ENCODE measurements at regions not wholly inside any gene's neighbourhood (a gene's known extent, or its start where the extent isn't known, plus 50 kb on each side); places are given as distances from the start of the nearest gene placed in this dataset.

DNA sequence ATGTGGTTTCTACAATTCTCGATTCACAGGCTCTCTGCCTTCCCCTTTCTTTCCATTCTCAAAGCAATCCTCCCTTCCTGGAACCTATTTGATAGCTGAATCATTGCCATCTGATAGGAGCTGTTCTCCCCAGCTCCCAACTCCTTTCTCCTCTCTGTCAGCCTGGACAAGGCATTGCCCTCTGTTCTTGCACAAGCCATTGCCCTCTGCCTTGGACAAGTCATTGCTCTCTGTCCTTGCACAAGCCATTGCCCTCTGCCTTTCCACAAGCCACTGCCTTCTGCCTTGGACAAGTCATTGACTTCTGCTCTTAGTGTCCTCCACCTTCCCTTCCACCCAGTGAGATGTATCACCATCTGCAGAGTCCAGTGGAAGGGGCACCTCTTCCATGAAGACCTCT is 256.1 kb upstream of the STS start:
- Histone ChIP-seq H3K9ac (ENCODE audit: low read length) (no peak overlapping the region), H3K4me1 (ENCODE audit: control insufficient read depth, insufficient read depth, low read length) (no peaks in the 10 kb centered on the region), H3K27ac (ENCODE audit: low read depth, low read length) (no peak overlapping the region), H3K36me3 (ENCODE audit: control insufficient read depth, insufficient read depth, low read length) (no peaks in the 10 kb centered on the region), H3K4me3 (ENCODE audit: low read length) (no peak overlapping the region), H3K27me3 (ENCODE audit: control insufficient read depth, insufficient read depth, low read length) (no peaks in the 10 kb centered on the region)

DNA sequence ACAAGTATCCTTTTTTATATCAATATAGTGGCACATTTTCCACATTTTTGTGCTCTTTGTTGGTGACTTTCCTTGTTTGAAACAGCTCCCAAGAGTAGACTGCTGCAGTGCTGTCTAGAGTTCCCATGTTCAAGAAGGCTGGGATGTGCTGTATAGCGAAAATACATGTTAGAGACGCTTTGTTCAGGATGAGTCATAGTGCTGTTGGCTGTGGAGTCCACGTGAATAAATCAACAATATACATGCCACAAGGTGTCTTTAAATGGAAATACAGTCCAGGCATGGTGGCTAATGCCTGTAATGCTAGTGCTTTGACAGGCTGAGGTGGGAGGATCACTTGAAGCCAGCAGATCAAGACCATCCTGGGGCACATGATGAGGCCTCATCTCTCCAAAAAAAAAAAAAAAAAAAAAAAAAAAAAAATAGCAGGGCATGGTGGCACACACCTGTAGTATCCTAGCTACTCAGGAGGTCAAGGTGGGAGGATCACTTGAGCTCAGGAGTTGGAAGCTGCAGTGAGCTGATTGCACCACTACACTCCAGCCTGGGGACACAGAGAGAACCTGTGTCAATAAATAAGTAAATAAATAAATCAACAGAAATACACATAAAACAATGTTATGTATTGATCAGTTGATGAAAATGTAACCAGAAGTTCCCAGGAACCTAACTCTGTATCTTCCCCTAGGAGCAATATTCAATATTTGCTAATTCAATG is 256.8 kb upstream of the STS start:
- Histone ChIP-seq H3K27me3 (ENCODE audit: control insufficient read depth, insufficient read depth, low read length) (no peaks in the 10 kb centered on the region), H3K4me1 (ENCODE audit: control insufficient read depth, insufficient read depth, low read length) (no peaks in the 10 kb centered on the region), H3K9ac (ENCODE audit: low read length) (no peak overlapping the region), H3K27ac (ENCODE audit: low read depth, low read length) (no peak overlapping the region), H3K4me3 (ENCODE audit: low read length) (no peak overlapping the region), H3K36me3 (ENCODE audit: control insufficient read depth, insufficient read depth, low read length) (no peaks in the 10 kb centered on the region)

DNA sequence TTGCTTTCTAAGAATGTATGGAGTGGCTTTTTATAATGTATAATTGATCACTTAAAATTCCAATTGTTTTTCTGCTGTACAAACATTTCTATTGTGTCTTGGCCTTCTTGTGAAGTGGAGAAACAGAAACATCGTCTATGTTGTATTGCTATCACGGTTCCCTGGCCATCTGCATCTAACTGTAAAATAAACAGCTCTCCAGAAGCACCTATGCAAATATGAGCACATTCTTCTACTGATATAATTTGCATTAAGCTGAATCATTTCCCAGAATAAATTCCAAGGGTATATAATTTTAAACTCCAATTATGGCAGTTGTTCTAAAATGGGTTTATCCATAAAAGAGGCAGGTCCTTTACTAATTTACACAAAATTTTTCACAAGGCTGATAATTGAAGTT is 261.6 kb upstream of the STS start:
- no peak overlapping the region for H3K27ac ChIP-seq (ENCODE audit: low read depth, low read length)
- no peaks in the 10 kb centered on the region for H3K36me3 ChIP-seq (ENCODE audit: control insufficient read depth, insufficient read depth, low read length)
- no peaks in the 10 kb centered on the region for H3K4me1 ChIP-seq (ENCODE audit: control insufficient read depth, insufficient read depth, low read length)
- no peak overlapping the region for H3K4me3 ChIP-seq (ENCODE audit: low read length)
- no peak overlapping the region for H3K9ac ChIP-seq (ENCODE audit: low read length)
- H3K27me3 ChIP-seq (ENCODE audit: control insufficient read depth, insufficient read depth, low read length) = no peaks in the 10 kb centered on the region

DNA sequence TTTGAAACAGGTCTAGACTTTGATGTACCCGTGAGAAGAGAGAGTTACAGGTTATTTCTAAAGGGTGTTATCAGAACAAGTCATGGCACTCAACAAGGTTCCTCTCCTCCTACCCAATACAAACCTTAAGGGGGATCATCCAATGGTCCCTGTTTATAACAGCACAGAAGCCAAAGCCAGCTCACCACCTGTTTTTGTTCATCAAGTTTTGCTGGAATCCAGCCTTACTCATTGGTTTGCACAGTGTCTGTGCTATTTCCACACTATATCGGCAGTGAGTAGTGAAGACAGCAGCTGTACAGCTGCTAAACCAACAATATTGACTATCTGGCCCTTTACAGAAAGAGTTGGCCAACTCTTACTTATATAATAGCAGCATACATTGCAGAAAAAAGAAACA is 262.1 kb upstream of the STS start:
- Histone ChIP-seq H3K27ac (ENCODE audit: low read depth, low read length) (no peak overlapping the region), H3K4me3 (ENCODE audit: low read length) (no peak overlapping the region), H3K27me3 (ENCODE audit: control insufficient read depth, insufficient read depth, low read length) (no peaks in the 10 kb centered on the region), H3K9ac (ENCODE audit: low read length) (no peak overlapping the region), H3K36me3 (ENCODE audit: control insufficient read depth, insufficient read depth, low read length) (no peaks in the 10 kb centered on the region), H3K4me1 (ENCODE audit: control insufficient read depth, insufficient read depth, low read length) (no peaks in the 10 kb centered on the region)

DNA sequence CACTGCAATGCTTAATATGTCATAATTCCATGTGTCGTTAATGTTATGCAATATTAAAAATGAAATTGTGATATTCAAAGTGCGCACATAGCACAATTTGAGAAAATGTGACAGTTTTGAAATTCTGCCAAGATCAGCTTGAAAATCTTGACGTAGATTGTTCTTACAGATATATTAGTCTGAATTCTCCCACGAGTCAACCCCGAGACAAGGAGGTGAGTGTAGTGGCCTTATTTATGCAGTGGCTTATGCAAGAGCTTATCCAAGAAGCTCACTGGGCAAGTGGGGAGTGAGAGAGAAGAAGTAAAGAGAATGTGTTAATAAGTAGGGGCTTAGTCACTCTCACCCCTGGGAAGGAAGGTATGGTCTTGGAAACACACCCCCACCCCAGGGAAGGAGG is 286.1 kb upstream of the STS start:
- Histone ChIP-seq H3K27ac (ENCODE audit: low read depth, low read length) (no peak overlapping the region), H3K9ac (ENCODE audit: low read length) (no peak overlapping the region), H3K4me1 (ENCODE audit: control insufficient read depth, insufficient read depth, low read length) (no peaks in the 10 kb centered on the region), H3K36me3 (ENCODE audit: control insufficient read depth, insufficient read depth, low read length) (no peaks in the 10 kb centered on the region), H3K27me3 (ENCODE audit: control insufficient read depth, insufficient read depth, low read length) (no peaks in the 10 kb centered on the region), H3K4me3 (ENCODE audit: low read length) (no peak overlapping the region)

DNA sequence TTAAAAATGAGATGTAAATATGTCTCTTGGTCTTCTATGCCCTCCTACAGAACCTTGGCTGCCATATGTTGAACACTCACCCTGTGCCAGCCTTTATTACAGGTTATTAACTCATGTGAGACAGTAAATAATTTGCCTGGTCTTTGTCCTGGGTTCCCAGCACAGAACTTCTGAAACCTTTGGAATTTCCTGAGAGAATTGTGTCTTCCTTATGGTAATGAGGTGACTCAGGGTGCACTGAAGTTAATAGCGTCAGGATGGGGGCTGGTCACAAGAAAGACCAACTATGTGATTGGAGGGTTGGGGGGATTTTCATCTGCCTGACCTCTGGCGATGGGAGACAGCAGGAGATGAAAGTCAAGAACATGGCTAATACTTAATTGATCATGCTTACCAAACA is 289.8 kb upstream of the STS start:
- no peaks in the 10 kb centered on the region for H3K36me3 ChIP-seq (ENCODE audit: control insufficient read depth, insufficient read depth, low read length)
- H3K9ac ChIP-seq (ENCODE audit: low read length) = no peak overlapping the region
- no peaks in the 10 kb centered on the region for H3K4me1 ChIP-seq (ENCODE audit: control insufficient read depth, insufficient read depth, low read length)
- H3K27me3 ChIP-seq (ENCODE audit: control insufficient read depth, insufficient read depth, low read length) = no peaks in the 10 kb centered on the region
- H3K27ac ChIP-seq (ENCODE audit: low read depth, low read length) = no peak overlapping the region
- H3K4me3 ChIP-seq (ENCODE audit: low read length) = no peak overlapping the region

DNA sequence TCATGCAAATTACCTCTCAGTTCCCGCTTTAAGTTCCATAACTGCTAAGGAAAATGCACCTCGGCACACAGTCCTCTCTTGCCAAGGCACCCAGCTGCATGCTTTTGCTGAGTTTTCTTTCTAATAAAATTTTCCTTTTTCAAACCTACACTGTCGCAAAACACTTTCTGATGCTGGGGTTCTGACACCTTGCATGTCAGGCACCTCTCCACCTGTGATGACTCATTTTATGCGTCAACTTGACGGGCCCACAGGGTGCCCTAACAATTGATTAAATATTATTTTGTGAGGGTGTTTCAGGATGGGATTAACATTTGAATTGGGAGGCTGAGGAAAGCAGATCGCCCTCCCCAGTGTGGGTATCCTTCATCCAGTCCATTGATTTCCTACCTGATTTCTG is 291.0 kb upstream of the STS start:
- Histone ChIP-seq H3K4me3 (ENCODE audit: low read length) (no peak overlapping the region), H3K9ac (ENCODE audit: low read length) (no peak overlapping the region), H3K27me3 (ENCODE audit: control insufficient read depth, insufficient read depth, low read length) (no peaks in the 10 kb centered on the region), H3K36me3 (ENCODE audit: control insufficient read depth, insufficient read depth, low read length) (no peaks in the 10 kb centered on the region), H3K4me1 (ENCODE audit: control insufficient read depth, insufficient read depth, low read length) (no peaks in the 10 kb centered on the region), H3K27ac (ENCODE audit: low read depth, low read length) (no peak overlapping the region)

DNA sequence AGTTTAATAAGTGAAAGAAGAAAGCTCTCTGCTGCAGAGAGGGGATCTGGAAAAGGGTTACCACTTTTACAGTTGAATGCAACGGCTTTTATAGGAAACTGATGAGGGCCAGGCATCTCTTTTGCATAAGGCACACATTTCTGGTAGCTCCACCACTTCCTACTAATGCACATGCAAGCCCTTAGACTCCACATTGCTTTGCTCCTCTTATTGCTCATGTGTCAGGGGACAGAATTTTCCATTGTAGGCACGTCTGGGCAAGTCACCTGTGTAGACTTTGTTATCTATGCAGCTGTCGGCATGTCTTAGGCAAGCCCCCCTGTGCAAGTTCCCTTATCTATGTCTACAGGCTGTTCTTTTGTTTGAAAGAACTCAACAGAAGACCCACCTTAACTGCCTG is 294.6 kb upstream of the STS start:
- Histone ChIP-seq H3K4me3 (ENCODE audit: low read length) (no peak overlapping the region), H3K4me1 (ENCODE audit: control insufficient read depth, insufficient read depth, low read length) (no peaks in the 10 kb centered on the region), H3K27ac (ENCODE audit: low read depth, low read length) (no peak overlapping the region), H3K36me3 (ENCODE audit: control insufficient read depth, insufficient read depth, low read length) (no peaks in the 10 kb centered on the region), H3K9ac (ENCODE audit: low read length) (no peak overlapping the region), H3K27me3 (ENCODE audit: control insufficient read depth, insufficient read depth, low read length) (no peaks in the 10 kb centered on the region)

DNA sequence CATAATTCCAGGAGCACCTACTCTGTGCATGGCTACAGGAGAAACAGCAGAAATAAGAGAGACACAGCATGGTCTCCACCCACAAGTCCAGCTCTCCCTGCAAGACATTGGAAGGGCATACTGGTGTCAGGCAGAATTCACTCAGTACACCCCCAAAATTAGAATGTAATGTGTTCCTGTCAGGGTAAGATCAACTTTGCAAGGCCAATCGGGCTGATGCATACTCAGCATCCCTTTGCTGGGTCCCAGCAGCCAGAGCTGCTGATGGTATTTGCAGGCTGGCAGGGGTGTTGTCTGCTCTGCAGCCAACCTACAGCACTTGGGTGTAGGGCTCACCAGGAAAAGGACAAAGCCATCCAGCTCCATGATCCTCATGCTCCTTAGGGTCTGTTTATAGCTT is 295.4 kb upstream of the STS start:
- Histone ChIP-seq H3K4me3 (ENCODE audit: low read length) (no peak overlapping the region), H3K27me3 (ENCODE audit: control insufficient read depth, insufficient read depth, low read length) (no peaks in the 10 kb centered on the region), H3K36me3 (ENCODE audit: control insufficient read depth, insufficient read depth, low read length) (no peaks in the 10 kb centered on the region), H3K9ac (ENCODE audit: low read length) (no peak overlapping the region), H3K27ac (ENCODE audit: low read depth, low read length) (no peak overlapping the region), H3K4me1 (ENCODE audit: control insufficient read depth, insufficient read depth, low read length) (no peaks in the 10 kb centered on the region)

DNA sequence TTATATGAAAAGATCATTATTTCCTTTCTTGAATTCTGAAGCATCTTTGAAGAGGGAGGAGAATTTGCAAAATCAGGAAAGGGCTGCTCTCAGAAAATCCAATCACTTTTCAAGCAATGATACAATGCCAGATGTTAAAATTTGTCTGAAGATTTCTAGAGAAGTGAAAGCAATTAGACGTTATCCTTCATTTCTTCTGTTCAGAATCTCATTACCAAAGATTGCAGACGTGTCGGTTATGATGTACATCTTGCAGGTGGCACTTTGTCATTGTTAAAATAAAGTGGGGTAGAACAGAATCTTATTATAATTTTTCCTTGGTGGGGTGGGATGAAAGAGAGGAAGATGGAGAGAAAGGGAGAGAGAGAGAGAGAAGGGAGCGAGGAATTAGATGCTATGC is 296.4 kb upstream of the STS start:
- H3K4me3 ChIP-seq (ENCODE audit: low read length) = no peak overlapping the region
- H3K27ac ChIP-seq (ENCODE audit: low read depth, low read length) = no peak overlapping the region
- H3K36me3 ChIP-seq (ENCODE audit: control insufficient read depth, insufficient read depth, low read length) = no peaks in the 10 kb centered on the region
- no peaks in the 10 kb centered on the region for H3K27me3 ChIP-seq (ENCODE audit: control insufficient read depth, insufficient read depth, low read length)
- no peak overlapping the region for H3K9ac ChIP-seq (ENCODE audit: low read length)
- no peaks in the 10 kb centered on the region for H3K4me1 ChIP-seq (ENCODE audit: control insufficient read depth, insufficient read depth, low read length)

DNA sequence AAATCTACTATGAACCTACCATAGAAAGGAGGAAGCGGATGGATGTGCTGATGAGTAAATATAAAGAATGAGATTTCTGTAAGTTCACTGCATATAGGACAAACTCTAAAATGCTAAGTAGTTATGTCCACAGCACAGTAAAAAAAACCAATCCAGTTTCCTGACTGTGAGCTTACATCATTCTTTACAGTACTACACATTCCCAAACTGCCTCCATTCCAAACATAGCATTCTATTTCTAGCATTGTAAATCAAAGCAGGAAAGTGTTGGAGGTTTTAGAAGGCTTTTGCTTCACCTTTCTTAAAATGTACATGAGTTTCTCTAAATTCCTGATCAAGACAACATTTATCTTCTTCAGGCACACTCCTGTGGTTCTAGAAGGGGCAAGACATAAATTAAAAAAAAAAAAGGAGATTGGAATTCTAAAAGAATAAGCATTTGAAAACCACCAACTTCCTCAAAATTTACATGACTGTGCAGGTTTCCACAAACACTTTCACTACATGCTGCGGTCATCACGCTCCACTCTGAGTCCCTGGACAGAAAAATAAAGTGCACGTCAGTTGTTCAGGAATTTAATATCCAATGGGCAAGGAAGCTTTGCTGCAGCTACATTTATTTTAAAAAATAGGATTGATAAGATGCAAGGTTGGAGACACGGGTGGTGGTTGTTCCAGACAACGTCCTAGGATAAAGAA is 297.6 kb upstream of the STS start:
- Histone ChIP-seq H3K4me1 (ENCODE audit: control insufficient read depth, insufficient read depth, low read length) (no peaks in the 10 kb centered on the region), H3K9ac (ENCODE audit: low read length) (no peak overlapping the region), H3K4me3 (ENCODE audit: low read length) (no peak overlapping the region), H3K27me3 (ENCODE audit: control insufficient read depth, insufficient read depth, low read length) (no peaks in the 10 kb centered on the region), H3K36me3 (ENCODE audit: control insufficient read depth, insufficient read depth, low read length) (no peaks in the 10 kb centered on the region), H3K27ac (ENCODE audit: low read depth, low read length) (no peak overlapping the region)

DNA sequence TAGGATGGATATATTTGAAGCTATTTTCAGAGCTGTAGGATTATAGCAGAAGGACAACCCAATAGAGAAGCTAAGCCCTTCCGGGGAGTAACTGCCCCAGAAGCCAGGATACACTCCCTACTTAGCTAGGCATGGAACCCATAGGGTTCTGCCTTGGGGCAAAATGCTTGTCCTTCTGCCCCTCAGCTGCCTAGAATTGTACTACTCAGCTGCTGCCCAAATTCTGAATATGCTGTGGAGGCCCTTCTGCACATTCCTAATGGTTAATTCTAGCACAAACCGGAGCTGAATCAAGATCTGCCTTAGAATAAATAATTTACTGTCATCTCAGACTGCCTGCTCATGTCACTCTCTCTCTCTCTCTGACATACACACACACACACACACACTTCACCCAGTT is 297.7 kb upstream of the VCX3A start:
- Histone ChIP-seq H3K27ac (ENCODE audit: low read depth, low read length) (no peak overlapping the region), H3K4me1 (ENCODE audit: control insufficient read depth, insufficient read depth, low read length) (no peaks in the 10 kb centered on the region), H3K9ac (ENCODE audit: low read length) (no peak overlapping the region), H3K27me3 (ENCODE audit: control insufficient read depth, insufficient read depth, low read length) (no peaks in the 10 kb centered on the region), H3K36me3 (ENCODE audit: control insufficient read depth, insufficient read depth, low read length) (no peaks in the 10 kb centered on the region), H3K4me3 (ENCODE audit: low read length) (no peak overlapping the region)

DNA sequence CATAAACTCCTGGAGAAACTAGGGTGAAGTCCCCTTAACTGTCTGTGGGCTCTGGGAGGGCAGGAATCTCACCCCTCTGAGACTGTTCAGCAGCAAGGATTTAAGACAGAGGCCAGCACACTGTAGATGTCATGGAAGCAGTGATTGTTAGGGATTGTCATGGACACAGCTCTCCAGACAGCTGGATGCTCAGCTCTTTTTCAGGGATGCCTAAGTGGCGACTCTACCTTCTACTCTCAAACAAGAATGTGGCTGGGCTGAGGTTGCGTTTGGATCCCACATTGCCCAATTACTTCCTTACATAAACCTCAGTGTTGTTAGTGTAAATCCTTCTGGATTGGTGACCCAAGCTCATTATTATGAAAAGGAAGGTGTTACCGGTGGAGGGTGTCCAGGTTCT is 291.9 kb upstream of the VCX3A start:
- no peak overlapping the region for H3K4me3 ChIP-seq (ENCODE audit: low read length)
- no peak overlapping the region for H3K27ac ChIP-seq (ENCODE audit: low read depth, low read length)
- no peaks in the 10 kb centered on the region for H3K27me3 ChIP-seq (ENCODE audit: control insufficient read depth, insufficient read depth, low read length)
- no peaks in the 10 kb centered on the region for H3K4me1 ChIP-seq (ENCODE audit: control insufficient read depth, insufficient read depth, low read length)
- H3K9ac ChIP-seq (ENCODE audit: low read length) = no peak overlapping the region
- H3K36me3 ChIP-seq (ENCODE audit: control insufficient read depth, insufficient read depth, low read length) = no peaks in the 10 kb centered on the region
